NCI-H1694 treated with DMSO at 0.1 percent for 48 hours (cell line): ENCODE measurements at regions not wholly inside any gene's neighbourhood (a gene's known extent, or its start where the extent isn't known, plus 50 kb on each side); places are given as distances from the start of the nearest gene placed in this dataset.

Experiments used
- DNase-seq: peaks from one replicate; lab custom pipeline; 2025; lab: John Stamatoyannopoulos, UW

DNA sequence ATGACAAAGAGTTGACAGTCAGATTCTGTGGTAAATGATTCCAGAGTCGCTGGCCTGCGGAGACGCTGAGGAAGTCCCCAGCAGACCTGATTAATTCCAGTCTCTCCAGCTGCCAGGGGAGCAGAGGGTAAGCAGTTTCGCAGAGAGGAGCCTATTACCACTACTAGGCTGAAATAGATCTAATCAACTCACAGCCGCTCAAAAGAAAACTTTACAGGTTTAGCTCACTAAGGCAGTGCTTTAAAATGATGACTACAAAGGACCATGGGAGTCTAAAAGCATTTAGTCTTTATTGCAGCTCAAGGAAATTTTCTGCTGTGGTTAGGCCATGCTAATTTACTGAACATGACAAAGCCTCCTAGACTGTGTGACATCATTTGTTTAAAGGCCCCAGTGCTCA, 445.6 kb upstream of the POU3F3 start:
- no peak for DNase-seq

DNA sequence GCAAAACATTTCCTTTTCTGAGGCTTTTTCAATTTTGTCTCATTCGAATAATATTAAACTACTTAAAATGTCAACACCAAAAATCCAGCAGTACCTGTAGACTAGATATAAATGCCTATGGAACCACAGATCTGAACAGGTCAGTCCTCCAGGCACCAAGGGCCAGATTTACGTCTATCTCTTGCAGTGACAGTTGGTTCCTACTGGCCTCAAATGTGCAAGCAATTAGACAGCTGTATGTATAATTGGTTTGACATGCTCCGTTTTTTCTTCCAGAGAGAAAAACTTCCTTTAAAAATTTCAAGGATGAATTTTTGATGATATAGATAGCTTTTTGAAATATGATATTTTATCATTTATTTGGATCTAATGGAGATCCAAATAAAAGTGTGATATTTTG, 443.8 kb upstream of the POU3F3 start:
- DNase-seq: no peak

DNA sequence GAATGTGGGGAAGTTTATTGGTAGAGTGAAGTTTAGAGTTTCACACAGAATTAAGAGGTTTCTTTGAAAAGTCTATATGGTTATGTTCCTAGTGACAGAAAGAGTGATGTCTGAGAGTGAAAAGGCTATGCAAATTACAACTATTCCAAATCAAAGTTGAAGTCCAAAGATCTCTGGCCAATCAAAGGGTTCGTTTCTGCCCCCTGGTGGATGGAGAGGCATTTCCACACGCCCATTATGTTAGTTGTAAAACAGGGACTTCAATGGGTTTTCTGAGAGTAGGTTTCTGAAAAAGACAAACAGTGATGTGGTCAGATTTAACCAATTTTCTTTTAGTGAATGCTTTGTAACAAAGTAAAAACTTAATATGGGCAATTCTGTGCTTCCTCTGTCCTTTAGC, 441.5 kb upstream of the POU3F3 start:
- peak; percentile 2 for DNase-seq

DNA sequence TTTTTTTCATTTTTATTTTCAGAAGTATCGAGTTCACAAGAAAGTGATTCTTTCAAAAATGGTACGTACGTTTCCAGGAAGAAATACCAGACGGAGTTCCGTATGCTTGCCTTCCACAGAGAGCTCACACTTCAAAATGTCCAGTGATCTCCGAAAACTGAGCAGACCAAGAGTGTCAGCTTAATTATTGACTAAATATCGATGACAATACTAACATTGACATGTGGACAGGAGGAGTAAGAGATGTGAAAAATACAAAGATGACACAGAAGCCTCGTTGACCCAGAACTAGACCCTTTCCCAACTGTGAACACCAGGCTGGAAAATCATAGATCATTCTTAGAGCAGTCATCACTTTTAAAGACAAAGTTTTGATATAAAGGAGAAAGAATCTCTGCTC, 440.0 kb upstream of the POU3F3 start:
- DNase-seq: no peak

DNA sequence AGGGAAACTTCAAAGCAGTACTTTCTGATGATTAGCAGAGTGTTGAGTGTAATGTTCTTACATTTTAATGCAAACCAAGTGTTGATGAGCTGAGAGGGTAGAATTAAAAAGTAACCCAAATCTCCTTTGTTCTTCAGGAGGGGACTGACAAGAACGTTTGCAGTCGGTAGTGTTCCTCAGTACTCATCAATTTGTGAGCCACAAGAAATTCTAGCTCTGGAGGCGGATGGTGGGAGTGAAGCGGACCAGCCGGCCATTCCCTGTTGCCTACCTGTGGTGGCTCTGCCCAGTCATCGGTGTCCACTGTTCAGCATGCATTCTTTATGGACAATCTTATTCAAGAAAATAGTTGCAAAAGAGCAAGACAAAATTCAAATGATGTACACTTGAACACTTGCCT, 438.6 kb upstream of the POU3F3 start:
- DNase-seq: no peak

DNA sequence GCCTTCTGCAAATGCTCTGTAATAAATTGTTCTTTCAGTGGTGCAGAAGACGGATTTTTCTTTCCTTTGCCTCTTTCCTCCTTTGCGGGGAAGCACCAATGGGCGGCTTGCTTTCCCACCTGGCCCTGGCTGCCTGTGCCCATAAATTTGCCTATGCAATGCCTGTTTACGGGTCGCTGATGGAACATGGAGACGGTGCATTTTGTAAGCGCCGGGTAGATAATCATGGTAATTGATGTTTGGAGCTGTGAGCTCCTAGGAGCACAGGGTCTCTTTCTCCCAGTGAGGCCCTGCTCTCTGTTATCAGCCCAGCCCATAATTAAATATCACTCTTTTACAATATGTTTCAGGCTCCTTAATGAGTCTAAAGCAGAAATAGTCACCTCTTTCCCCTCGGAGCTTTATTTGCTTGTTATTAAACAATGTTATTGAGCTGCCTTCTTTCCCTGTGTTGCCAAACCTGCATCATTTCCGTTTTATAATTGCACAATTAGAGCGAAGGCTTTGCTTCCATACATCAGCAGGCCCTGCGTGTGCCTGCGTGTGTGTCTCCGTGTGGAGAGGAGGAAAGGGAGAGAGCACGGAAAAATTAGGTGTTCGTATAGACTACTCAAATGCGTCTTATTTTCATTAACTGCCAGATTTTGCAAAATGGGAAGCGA, 437.4 kb upstream of the POU3F3 start:
- no peak for DNase-seq

DNA sequence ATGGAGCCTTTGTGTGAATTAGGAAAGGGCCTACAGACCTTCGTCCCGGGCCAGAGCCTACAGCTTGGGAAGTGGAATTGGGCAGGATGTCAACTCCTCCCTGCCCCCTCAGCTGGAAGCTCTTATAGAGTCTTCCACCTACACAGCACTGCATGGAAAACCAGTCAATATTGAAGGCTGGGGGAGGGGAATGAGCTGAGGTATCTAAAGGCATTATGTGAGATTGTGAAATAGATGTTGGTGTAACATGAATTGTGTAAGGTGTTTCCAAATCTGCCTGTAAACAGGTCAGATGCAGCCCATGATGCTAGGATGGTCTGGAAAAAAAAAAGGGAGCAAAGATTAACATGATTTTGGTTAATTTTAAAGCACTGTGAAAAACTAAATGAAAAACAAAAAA, 433.5 kb upstream of the POU3F3 start:
- no peak for DNase-seq

DNA sequence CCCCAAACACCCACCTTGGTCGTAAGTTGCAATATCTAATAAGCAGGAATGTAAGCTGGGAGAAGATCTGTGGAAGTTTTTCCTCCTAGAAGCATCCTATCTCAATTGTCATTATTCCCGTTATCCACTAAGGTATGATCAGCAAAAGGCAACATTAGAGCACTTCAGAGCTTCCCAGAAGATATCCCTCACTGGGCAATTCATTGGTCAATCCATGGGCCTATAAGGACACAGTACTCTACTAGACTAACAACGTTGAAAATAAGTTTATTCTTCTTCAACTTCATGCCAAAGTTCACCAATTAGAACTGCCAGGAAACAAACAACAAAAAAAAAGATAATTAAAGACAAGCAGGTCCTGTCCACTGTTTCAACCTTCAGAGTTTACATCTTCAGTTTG, 433.0 kb upstream of the POU3F3 start:
- DNase-seq: no peak

DNA sequence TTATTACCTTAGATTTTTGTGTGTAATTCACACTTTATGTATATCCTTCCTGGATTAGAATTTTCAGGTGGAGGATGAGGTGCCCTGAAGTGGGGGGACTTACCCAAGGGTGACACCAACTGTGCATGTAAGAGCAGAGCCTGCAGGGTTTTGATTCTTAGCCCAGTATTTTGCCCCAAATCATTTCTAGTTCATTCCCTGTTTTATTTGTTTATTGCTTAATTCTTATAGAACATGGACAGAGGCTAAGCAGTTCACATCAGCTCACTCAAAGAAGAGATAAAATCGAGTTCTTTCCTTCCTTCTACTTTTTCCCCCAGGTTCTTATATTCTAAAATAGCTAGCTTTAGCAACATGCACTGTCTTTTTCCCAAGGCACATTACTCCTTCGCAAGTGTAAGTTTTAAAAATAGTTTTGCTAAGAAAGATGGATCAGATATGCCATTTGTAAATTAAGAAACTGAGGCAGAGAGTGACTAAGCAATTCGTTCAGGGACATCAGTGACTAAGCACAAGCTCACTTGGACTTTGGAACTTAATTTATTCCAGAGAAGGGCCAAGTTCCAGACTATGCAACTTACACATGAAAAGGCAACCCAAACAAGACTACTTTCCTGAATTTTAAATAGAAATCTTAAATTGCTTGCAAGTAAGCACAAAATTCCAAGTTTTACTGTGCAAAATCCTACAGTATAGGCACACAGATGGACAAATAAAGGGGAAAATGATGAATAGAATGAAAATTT, 427.9 kb upstream of the POU3F3 start:
- DNase-seq: no peak

DNA sequence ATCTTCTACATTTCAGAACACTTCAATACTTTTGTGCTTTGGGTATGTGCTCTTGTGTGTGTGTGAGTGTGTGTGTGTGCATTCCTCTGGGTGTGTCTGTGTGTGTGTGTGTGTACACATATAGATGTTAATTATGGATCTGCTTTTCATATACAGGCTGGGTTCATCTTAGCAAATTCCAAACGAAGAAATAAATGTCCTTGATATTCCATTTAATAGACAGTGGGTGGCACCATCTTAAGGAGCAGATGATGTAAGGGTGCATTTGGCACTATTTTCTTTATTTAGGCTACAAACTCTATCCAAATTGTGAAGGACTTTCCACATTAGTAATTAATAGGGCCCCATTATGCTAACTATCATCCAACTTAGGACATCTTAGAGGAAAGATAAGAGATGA, 425.8 kb upstream of the POU3F3 start:
- no peak for DNase-seq

DNA sequence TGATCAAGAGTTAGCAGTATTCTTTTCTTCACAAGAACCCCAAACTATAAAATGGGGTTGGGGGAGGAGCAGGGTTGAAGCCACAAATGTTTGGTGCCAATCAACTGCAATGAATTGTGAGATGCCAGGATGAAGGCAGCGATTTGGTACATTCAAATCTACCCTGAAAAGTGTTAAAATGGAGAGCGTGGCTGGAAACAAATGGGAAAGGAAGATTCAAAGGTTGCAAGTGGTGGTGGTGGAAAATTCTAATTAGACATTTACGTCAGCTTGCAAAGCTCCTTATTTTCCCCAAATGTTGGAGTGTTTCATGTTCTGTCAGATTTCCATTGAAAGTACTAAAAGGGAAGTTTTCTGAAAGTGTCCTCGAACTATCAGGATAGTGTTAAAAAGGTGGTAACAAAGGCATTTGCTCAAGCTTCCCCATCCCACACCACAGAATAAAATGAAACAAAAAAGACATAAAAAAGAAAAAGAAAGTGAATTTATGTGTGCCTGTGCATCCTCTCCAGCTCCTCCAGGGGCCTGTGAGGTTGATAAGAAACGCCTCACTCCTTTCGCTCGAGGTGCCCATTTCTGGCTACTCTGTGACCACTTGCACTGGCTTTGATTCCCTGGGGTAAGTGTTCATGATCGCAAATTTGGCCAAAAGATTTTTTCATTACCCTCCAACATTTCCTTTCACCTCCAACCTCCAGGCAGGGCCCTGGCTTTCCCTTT, 424.1 kb upstream of the POU3F3 start:
- DNase-seq: no peak

DNA sequence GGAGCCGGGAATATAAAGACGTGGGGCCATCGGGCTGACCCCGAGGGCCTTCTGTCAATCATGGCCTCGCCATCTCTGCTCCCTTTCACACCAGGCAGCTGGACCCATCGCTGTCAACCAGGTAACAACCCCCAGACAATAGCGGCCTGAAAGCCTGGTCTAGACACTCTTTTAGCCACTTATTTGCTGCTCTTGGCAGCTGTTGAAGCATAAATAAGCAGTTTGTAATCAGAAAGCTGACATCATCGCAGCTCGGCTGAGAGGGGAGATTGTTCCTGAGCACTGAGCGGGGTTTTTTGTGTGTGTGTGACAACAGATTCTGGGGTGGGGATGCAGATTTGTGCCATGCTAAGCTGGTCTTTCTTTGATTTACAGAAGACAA, 423.6 kb upstream of the POU3F3 start:
- no peak for DNase-seq

DNA sequence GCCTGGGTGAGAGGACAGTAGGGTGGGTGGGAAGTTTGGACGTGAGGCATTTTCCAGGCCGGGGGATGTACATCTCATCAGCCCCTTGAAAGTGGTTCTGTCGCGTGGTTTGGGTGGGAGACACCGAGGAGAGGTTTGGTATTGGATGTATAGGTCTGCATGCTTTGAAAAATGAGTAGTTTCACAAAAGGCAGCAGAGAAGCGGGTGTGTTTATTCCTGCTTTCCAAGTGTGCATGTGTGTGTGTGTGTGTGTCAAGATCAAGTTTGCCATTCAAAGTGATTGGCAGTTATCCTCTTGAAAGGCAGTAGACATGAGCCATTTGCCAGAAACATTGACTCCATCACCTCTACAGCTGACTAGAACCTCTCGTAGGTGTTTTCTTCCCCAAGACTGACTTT, 423.1 kb upstream of the POU3F3 start:
- DNase-seq: no peak

DNA sequence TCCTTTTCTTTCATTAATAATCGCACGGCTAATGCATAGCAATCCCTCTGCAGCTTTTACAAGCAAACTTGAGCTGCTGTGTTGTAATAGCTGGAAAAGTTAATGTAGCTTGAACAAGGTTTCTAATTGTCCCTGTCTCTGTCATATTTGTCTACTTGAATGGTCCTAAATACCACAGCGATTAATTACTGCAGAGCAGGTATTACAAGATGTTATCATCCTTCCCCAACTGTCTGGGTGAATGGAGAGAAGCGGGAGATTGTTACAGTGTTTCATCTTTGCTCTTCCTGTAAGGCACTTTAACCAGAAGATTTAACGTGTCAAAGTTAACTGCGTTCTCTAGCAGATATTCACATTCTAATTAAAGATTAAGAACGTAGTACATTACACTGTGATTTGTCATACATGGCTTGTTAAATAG, 422.2 kb upstream of the POU3F3 start:
- DNase-seq: no peak

DNA sequence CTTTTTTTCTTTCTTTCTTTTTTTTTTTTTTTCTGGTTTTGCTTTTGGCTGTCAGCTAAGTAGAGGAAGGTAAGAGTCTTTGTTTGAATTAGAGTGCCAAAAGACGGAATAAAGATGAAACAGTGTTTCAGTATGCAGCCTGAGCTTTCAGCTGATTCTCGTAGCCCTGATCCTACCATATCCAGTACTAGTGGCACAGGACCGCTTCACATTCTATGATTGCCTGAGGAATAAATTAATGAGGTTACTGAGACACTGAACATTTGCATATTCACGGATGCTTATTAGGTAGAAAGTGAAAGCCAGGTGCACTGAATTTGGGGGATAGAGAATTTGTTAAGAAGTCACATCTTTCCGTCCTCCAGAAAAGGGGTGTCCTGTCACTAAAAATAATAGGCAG, 421.5 kb upstream of the POU3F3 start:
- DNase-seq: no peak

DNA sequence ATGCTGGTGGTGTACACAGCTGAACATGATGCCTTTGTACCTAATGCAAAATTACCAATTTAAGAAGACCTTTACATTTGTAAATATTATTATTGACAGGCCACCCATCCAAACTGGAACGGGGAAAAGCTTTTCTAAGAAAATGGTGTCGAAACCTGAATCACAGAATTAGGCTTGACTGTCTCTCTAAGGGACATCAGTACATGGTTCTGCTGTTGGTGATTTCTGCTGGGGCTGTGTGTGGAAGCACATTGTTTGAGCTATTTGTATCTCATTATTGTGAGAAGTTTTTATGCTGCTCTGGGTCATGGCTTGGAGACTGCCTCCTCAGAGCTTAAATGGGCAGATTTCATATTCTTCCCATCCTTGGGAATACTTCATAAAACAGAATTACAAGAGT, 420.9 kb upstream of the POU3F3 start:
- DNase-seq: no peak

DNA sequence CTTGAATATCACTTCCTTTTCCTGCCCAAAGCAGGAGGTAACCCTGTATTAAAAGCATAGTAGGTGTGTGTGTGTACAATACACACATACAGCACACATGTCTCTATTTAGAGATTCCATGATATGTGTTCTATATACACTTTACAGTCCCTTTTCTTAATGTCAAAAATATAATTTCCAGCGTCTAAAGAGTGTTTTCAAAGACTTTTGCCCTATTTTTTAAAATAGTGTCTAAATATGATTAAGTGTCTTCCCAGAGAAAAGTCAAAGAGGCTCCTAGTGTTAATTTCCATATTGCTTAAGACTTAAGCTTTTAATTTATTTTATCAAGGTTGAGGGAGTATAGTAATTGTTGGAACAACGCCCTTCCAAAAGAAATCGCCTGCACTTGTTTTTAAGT, 420.3 kb upstream of the POU3F3 start:
- no peak for DNase-seq

DNA sequence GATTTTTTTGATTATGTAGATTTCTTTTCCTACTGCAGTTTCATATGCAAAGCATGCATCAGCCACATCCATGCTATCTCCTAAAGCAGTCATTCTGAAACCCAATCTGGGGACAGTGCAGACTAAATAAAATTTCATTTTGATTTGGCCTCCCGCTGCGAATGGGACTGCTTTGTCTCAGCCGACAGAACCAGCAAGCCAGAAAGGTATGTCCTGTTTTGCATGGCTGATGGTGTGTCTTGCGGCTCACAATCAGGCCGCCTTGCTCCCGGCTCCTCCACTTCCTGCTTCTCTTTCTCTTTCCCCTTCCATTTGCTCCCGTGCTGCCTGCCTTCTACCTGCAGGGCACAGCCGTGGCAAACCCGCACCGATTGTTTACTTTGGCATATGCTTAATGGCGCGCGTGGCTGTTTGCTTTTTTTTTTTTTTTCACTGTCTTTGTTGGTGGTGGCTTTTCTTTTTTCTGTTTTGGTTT, 419.6 kb upstream of the POU3F3 start:
- no peak for DNase-seq

DNA sequence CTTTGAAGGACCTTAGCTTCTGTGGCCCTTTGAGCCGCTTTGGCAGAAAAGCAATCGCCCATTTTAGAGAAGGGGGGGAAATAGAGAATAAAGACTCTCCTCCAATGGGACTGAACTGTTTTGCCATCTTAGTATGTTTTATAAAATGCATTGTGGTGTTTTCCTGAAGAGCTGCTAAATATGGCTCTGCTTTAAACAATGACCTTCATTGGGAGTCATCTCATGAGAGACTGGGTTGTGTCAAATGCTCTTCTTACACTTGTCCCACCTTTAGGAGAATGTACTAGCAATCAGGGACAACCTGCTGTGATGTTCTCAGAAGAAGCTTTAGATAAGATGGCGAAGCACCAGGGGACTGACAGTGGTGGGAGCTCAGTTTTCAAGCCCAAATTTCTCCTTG, 418.9 kb upstream of the POU3F3 start:
- DNase-seq: no peak

DNA sequence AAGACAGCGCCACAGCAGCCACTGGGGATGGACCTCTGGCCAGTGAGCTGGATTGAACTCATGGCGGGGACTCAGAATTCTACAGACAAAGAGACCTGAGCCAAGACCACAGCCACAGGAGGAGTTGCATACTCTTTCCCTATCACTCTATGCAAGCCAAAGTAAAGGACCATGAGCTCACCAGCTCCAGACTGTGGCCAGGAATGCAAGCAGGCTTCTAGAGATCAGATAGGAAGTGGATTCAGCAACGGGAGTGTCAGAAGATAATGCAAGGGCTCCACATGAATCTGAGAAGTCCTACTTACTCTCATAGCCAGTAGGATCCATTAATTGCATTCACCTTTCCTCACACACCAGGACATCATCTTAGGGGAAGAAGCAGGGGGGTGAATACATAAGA, 415.4 kb upstream of the POU3F3 start:
- DNase-seq: no peak

DNA sequence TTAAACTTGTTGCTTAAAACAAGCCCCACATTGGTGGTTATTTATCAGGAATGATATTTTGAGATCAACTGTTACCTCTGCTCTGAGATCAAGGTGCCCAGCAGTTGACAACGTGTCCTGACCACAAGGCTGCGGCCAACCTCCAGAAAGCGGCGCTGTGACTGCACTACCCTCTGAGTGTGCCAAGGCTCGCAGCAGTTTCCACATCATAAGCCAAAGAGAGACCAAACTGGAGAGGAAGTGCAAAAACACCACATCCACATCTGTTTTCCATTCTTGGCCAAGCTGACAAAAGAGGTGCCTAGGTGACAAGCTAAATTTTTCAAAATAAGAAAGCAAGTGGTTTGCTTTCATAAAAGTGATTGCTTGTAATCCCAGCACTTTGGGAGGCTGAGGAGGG, 410.8 kb upstream of the POU3F3 start:
- no peak for DNase-seq

DNA sequence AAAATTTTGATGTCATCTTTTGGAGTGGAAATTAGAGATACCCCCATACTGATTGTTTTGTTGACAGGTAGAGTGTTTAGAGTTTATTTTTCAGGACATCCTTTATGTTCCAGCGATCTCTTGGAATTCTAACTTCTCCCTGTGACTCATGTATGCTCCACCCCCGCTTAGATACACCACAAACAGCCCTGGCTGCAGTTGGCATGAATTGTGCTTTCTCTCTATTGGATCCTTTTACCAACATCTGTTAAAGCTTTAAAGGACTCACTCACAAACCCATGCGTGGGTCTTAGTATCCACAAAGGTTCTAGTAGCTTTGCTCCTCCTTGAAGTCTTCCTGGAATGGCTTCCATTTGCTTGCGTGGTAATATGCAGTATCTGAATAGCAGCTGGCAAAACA, 409.5 kb upstream of the POU3F3 start:
- no peak for DNase-seq

DNA sequence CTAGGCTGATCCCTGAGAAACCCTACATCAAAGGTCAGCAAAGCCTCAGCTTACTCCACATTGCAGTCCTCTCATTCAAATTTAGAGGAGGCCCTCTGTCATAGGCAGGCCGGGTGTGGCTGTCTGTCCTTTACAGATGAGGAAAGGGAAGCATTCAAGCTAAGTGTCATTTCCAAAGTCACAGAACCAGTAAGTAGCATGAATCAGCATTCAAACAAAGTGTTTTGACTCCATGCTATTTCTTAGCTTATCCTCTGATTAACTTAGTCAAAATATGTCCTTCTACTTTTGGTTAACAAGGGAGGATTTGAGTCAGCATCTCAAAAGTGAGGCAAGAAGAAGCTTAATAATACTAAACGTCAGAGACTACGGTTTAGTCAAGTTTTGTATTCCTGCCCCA, 409.0 kb upstream of the POU3F3 start:
- no peak for DNase-seq
